NCI-H1417 (cell line): ENCODE measurements at regions not wholly inside any gene's neighbourhood (a gene's known extent, or its start where the extent isn't known, plus 50 kb on each side); places are given as distances from the start of the nearest gene placed in this dataset.
"Not testable (repeated sequence)": the region's sequence is repeated elsewhere in the genome, so short reads cannot be mapped to it uniquely, and the experiment has no call there.

Source experiments
- DNase-seq, 3 experiments: peaks; one replicate each; lab custom pipeline; 2025; lab: John Stamatoyannopoulos, UW

DNA sequence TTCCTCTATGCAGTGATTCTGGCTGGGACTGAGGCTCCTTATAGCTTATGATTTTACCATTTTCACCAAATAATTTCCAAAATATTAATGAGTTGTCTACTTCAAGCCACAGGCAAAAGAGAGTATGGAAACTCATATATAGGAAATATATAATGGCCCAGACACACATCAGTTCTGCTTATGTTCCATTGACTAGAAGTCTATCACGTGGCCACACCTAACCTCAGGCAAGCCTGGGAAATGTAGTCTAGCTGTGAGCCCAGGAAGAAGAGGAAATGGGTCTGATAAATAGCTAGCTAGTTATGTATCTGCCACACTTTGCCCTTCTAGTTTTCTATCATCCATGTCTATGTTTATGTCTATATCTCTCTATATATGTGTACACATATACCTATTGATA, 195.1 kb downstream of the OTOL1 start:
- DNase-seq: no peak

GRCh38 chr3:161694682-161695564, 198.3 kb downstream of the OTOL1 start:
- no peak for DNase-seq

DNA sequence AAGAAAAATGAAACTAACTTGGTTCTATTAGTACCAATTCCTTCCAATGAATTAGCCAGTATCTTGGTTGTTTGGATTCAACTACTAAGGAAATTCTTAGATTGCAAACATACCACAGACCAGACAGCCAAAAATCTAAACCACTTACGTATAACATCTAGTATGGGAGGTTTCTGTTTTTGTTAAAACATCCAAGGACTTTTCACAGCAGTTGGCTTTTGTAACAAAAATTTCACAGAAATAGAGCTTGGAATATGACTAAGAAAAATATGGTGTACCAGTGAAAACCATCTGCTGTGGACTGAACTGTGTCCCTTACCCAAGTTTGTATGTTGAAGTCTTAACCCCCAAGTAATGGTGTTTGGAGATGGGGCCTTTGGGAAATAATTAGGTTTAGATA, 199.2 kb downstream of the OTOL1 start:
- no peak for DNase-seq

DNA sequence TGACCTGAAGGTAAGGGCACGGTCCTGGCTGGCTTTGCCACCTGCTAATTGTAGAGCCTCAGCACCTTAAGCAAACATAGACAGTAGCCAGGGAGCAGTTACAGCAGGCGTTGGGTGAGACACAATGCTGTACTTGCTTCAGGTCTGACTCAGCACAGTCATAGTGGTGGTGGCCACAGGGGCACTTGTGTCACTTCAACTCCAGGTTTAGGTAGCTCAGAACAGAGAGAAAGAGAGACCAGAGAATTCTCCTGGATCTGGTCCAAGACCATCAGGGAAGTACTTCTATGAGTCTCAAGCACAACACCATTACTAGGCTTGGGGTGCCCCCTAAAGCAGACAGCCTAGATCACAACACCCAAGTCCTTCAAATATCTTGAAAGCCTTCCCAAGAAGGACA, 204.4 kb downstream of the OTOL1 start:
- peak; percentile 8 to 71 (median 23) for DNase-seq

GRCh38 chr3:161707253-161707652, 210.6 kb downstream of the OTOL1 start:
- not testable (repeated sequence) for DNase-seq

- no peak for DNase-seq
Observed at GRCh38 chr3:161713731-161714130, 217.1 kb downstream of the OTOL1 start.

DNA sequence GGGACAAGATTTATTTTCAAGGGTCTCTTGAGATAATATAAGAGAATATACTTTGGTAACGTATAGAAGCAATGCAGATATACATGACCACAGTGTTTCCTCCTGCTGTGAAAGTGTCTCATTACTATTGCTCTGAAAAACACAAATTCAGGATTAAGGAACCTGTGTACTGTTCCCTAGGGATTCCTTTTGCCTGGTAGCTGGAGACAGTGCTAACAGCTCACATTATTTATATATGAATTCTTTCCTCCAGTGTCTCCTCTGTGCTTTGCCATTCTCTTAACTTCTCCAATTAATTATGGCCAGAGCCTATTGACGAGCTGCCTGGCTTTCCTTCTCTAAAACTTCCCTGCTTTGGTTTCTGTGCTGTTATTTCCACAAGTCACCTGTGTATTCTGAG, 235.4 kb downstream of the OTOL1 start:
- DNase-seq: no peak

DNA sequence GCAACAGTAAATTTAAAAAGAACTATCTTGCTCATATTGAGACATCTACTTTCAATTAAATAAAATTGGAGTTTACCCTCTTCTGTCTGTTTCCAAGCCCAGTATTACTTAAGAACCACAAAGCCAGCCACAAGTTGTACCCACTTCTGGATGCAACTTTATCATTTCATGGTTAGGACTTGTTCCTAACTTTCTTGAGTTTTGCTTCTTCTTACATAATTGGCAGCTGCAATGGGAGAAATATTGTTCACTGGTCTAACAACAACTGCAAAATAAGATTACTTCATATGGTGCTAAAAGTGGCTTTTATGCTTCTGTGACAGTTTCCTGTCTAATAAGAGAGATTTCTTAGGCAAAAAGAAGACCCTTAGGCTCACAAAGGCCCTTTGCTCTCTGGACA, 240.6 kb downstream of the OTOL1 start:
- DNase-seq: no peak

- no peak for DNase-seq
Observed at GRCh38 chr3:161740421-161740820, 243.8 kb downstream of the OTOL1 start.

DNA sequence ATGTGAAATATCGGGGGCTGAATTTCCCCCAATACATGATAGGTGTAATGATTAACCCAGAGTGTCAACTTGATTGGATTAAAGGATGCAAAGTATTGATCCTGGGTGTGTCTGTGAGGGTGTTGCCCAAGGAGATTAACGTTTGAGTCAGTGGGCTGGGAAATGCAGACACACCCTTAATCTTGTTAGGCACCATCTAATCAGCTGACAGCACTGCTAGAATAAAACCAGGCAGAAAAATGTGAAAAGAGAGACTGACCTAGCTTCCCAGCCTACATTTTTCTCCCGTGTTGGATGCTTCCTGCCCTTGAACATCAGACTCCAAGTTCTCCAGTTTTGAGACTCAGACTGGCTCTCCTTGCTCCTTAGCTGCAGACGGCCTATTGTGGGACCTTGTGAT, 247.8 kb downstream of the OTOL1 start:
- no peak for DNase-seq

- no peak for DNase-seq
Observed at GRCh38 chr3:161745741-161746140, 249.1 kb downstream of the OTOL1 start.

- no peak for DNase-seq
Observed at GRCh38 chr3:161748049-161748448, 251.4 kb downstream of the OTOL1 start.

- DNase-seq: no peak
Observed at GRCh38 chr3:161754420-161755053, 257.9 kb downstream of the OTOL1 start.

DNA sequence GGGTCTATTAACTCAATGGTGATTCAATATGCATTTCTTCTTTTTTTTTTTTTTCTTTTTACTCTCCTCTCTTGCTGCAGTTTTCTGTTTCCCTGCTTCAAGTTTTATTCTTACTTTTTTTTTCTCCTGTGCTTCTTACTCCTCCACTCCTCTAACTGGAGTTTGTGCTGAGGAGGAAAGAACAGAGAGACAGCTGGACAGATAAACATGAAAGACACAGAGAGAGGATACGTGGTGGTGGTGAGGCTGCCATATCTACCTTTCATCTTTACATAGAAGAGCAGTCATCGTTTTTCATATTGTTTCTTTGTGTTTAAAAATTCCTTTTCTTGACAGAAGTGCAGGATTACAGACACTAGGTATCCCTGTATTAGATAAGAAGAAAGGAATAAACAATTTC, 262.8 kb downstream of the OTOL1 start:
- no peak for DNase-seq

GRCh38 chr3:161766331-161766730, 269.7 kb downstream of the OTOL1 start:
- DNase-seq: no peak

- DNase-seq: no peak
Observed at GRCh38 chr3:161770484-161771386, 274.1 kb downstream of the OTOL1 start.

DNA sequence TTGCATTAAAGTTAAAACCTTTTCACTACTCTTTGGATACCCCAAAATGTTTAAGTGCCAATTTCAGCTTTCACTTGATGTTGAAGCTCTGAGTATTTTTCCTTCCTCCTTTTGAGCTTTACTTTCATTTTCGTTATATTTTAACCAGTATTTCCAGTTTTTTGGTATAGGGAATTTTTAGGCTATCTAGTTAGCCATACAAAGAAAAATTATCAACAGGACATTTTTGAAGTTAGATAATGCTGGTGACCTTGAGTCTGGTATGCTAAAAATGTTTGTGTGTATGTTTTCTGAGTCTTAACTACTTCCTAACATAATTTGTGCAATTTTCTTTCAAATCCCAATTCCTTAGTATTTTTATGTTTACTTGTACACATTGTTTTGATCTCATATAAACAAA, 284.8 kb downstream of the OTOL1 start:
- no peak for DNase-seq

DNA sequence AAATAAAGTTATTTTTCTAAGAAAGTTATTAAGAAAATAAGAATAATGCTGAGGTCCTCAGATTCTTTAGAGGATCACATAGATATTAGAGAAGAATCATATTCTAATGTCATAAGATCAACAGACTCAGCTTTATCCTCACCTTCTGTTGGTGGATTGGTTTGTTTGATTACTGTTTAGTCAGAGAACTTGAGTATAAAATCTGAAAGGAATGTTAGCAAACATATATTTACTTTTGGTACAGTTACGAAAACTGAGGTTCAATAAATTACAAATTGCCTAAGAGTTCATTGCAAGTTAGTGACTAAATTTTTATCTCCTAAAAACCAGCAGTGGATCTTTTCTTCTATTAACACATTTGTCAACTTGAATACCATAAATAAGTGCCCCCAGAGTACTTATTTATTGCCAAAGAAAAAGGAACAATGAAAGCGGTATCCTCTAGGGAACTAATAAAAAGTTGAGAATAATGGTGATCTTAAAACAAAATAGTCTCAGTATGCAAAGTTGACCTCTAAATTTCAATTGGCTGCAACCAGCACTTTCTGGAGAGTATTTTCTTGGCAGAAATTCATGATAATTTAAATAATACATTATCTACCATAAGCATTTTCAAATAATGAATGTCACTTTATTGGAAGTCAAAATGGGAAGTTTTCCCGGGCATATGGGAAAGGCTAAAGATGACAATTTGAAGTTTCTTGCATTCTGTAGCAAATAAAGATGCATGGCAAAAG, 296.8 kb downstream of the OTOL1 start:
- DNase-seq: no peak

DNA sequence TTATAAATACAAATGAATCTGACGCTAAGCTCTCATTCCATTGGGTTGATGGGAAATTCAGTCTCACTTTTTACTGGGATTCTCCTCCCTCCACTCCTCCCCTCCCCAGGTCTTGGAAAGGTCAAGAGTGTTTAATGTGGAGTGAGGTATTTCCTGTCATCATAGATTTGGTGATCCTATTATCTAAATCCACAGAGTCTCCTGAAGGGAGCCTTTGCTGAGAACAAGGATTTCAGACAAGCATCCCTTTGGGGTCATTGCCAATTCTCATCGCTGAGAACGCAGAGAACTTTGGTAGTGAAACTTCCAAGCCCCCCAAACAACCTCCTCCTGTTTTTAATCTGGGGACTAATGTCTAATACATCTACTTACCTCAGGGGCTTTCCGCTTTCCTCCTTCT, 297.9 kb downstream of the OTOL1 start:
- DNase-seq: no peak

DNA sequence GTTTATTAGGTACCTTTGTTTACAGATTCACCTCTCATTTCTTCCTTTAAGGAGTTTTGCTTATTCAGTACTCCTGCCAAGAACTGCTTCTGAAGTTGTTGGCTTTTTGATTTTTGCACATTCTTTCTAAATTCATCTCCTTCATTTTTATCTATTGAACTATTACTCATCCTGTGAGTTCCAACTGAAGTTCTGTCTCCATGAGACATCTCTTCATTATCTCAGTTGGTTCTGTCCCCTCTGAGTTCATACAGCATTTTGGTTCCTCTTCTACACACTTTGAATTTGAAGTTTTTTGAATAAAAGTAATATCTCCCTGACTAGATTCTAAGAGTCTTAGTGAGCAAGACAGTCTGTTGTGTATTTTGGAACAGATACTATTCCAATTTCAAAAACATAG, 299.7 kb downstream of the OTOL1 start:
- DNase-seq: no peak

DNA sequence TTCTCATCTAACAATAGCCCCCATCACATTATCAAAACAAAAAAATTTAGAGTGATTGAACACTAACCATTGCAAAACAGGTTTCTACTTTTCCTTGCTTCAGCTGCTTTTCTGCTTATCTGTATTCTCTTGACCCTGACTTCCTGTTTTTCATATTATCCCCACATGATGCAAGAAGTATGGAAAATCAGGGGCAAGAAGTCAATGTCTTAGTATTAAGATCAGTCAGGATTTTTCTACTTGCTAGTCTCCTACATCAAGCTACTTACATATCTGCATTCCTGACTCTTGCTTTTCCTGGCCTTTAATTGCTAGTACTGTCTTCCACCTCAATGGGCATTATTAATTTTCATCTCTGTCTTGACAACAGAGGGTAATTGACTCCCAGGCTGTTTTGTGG, 300.2 kb downstream of the OTOL1 start:
- no peak for DNase-seq

DNA sequence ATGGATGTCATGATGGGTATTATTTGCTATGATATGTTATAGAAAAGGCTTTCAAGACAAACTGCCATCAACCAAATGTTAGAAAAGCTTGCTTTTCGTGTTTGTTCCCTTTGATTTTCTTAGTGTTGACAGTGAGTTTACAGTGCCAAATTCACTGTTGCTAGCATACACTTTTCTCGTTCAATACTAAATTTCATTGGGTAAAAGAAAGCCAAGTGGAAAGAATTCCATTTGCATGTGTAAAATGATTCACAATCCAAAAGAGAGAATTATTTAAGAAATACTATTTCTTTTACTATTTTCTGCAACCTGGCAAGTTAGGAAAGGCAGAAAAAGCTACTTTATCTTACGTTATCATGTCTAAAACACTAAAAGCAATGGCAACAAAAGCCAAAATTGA, 301.4 kb downstream of the OTOL1 start:
- no peak for DNase-seq
